GM21786 (cell line): ENCODE measurements at regions not wholly inside any gene's neighbourhood (a gene's known extent, or its start where the extent isn't known, plus 50 kb on each side); places are given as distances from the start of the nearest gene placed in this dataset.
"Not testable (repeated sequence)": the region's sequence is repeated elsewhere in the genome, so short reads cannot be mapped to it uniquely, and the experiment has no call there.

Experiments used
- ATAC-seq: cut with Tn5 transposase; IDR thresholded peaks from one replicate; pipeline ENCODE4 v1.9.1; 2021; ENCODE audit not compliant: unreplicated experiment

DNA sequence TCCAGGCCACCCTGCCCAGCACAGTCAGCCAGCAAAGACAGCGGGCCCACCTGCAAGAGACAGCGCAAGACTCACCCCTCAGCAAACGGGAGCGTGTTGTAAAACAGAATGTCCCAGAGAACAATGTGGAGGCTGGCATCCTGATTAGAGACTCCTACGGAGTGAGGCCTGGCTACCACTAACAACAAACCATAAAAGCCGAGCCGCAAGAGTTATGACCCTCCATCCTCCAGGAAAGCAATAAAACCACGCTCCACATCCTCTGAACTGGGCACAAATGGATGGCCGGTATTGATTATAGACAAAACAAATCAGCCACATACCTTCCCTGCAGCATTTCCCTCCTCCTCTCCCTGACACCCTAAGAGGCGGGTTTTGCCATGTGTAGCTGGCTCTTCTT, 75.8 kb upstream of the LIPC start:
- ATAC-seq, result no peak

- ATAC-seq, result no peak
Measured at GRCh38 chr15:58357529-58358476, 74.0 kb upstream of the LIPC start.

- ATAC-seq, result no peak
Measured at GRCh38 chr15:58360421-58361090, 71.2 kb upstream of the LIPC start.

- ATAC-seq, result no peak
Measured at GRCh38 chr15:58361273-58361759, 70.5 kb upstream of the LIPC start.

GRCh38 chr15:58362262-58362922, 69.4 kb upstream of the LIPC start:
- no peak for ATAC-seq

DNA sequence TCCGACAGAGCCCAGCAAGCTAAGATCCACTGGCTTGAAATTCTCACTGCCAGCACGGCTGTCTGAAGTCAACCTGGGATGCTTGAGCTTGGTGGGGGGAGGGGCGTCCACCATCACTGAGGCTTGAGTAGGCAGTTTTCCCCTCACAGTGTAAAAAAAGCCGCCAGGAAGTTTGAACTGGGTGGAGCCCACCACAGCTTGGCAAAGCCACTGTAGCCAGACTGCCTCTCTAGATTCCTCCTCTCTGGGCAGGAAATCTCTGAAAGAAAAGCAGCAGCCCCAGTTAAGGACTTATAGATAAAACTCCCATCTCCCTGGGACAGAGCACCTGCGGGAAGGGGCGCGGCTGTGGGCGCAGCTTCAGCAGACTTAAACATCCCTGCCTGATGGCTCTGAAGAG, 68.7 kb upstream of the LIPC start:
- not testable (repeated sequence) for ATAC-seq

DNA sequence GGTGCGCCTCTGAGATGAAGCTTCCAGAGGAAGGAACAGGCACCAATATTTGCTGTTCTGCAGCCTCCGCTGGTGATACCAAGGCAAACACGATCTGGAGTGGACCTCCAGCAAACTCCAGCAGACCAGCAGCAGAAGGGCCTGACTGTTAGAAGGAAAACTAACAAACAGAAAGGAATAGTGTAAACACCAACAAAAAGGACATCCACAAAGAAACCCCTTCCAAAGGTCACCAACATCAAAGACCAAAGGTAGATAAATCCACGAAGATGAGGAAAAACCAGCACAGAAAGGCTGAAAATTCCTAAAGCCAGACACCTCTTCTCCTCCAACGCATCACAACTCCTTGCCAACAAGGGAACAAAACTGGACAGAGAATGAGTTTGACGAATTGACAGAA, 68.1 kb upstream of the LIPC start:
- ATAC-seq, result not testable (repeated sequence)

DNA sequence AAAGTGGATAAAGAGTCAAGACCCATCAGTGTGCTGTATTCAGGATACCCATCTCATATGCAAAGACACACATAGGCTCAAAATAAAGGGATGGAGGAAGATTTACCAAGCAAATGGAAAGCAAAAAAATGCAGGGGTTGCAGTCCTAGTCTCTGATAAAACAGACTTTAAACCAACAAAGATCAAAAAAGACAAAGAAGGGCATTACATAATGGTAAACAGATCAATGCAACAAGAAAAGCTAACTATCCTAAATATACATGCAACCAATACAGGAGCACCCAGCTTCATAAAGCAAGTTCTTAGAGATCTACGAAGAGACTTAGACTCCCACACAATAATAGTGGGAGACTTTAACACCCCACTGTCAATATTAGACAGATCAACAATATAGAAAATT, 66.7 kb upstream of the LIPC start:
- ATAC-seq, result not testable (repeated sequence)

DNA sequence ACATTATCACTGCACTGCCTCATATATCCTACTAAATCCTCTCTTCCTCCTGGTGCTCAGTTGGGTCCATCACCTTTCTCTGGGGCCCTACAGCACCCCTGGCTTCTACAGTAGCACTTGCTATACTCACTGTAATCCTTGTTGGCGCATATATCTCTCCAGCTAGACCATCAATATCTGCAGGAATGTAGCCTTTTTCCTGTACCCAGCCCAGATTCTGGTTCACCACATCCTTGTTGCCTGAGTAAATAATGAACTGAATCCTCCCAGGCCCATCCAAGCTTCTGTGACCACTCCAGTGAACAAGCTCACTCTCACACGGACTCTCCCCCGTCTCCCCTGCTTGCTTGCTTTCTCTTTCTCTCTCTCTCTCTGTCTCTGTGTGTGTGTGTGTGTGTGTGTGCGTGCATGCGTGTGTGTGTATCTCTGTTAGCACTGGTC, 62.5 kb upstream of the LIPC start:
- no peak for ATAC-seq

DNA sequence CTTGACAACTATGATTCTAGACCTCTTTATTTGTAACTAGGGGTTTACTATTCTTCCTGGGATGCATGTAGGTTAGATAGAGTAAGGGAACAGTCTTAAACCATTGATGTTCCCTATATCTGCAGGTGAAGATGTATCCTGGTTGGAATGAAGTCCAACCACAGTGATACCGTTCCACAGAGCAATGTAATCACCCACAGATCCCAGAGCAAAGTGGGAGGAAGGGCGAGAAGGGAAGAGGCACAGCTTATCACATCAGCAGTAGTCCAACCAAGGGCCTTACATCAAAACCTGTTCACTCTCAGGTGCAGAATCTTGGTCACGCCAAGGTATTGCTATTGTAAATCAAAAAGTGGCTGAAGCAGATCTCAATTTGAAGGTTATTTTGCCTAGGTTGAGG, 61.8 kb upstream of the LIPC start:
- no peak for ATAC-seq

- ATAC-seq, result no peak
Measured at GRCh38 chr15:58374147-58374546, 57.6 kb upstream of the LIPC start.

DNA sequence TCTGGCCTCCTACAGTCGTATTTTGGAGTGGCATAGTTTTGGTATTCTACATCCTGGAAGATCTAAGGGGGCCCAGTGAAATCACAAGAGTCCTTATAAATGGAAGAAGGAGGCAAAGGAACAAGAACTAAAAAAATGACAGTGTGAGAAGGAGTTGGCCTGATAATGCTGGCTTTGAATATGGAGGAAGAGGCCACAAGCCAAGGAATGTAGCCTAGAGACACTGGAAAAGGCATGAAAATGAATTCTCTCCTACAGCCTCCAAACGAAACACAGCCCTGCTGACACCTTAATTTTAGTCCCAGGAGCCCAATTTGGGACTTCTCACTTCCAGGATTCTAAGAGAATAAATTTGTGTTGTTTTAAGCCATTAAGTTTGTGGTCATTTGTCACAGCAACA, 54.6 kb upstream of the LIPC start:
- no peak for ATAC-seq

- no peak for ATAC-seq
Measured at GRCh38 chr15:58378241-58379085, 53.3 kb upstream of the LIPC start.

- not testable (repeated sequence) for ATAC-seq
Measured at GRCh38 chr15:58379454-58379853, 52.3 kb upstream of the LIPC start.

GRCh38 chr15:58380280-58380945, 51.4 kb upstream of the LIPC start:
- no peak for ATAC-seq

- ATAC-seq, result no peak
Measured at GRCh38 chr15:58381697-58382096, 50.1 kb upstream of the LIPC start.
